HG03039 (cell line): ENCODE measurements at regions not wholly inside any gene's neighbourhood (a gene's known extent, or its start where the extent isn't known, plus 50 kb on each side); places are given as distances from the start of the nearest gene placed in this dataset.
"Not testable (repeated sequence)": the region's sequence is repeated elsewhere in the genome, so short reads cannot be mapped to it uniquely, and the experiment has no call there.

Experiments used
- ATAC-seq: cut with Tn5 transposase; IDR thresholded peaks from one replicate; pipeline ENCODE4 v1.9.1; 2021; ENCODE audit warnings: mild to moderate bottlenecking, moderate library complexity; ENCODE audit not compliant: unreplicated experiment

DNA sequence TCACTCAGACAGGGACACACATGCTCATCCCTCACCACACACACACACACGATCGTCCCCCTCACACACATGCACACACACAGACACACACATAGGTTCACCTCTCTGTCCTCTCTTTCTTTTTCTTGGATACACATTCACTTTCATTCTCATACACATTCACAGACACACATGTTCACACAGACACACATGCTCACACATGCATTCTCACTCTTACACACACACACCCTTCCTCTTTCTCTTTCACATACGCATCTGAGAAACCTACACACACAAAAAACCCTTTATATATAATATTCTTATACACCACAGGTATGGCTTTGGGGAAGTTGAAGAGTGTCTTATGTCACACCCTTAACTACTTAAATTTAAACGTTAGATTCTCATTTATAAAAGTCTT, 248.6 kb upstream of the RUNX1 start:
- no peak for ATAC-seq

DNA sequence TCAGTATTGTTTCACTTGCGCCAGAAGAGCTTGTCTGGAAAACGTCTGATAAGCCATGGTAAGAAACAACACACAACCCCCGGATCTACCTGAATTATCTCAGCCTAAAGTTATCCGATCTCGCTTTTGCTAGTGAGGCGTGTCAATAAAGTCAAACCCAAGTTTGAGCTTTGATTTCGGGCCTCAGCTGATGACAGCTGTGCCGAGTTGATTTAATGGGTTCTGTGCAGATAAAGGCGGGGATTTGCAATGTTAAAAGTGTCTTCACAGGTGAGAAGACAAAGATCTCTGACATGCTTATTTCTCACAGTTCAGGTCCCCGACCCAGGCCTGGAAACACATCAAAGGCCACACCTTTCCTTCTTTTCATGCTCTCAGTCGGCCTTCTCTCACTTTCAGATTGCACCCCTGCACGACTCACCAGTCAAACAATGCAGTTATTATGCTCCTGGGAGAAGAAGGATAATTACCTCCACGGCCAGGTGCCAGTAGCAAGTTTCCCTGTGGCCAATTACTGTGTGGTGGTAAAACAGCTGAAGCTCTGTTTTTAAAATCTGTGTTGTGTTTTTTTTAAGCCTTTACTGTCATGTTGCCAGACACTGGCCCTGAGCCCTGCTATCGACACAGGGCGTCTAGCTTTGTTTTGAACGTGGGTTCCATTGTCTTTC, 245.3 kb upstream of the RUNX1 start:
- ATAC-seq, result no peak

DNA sequence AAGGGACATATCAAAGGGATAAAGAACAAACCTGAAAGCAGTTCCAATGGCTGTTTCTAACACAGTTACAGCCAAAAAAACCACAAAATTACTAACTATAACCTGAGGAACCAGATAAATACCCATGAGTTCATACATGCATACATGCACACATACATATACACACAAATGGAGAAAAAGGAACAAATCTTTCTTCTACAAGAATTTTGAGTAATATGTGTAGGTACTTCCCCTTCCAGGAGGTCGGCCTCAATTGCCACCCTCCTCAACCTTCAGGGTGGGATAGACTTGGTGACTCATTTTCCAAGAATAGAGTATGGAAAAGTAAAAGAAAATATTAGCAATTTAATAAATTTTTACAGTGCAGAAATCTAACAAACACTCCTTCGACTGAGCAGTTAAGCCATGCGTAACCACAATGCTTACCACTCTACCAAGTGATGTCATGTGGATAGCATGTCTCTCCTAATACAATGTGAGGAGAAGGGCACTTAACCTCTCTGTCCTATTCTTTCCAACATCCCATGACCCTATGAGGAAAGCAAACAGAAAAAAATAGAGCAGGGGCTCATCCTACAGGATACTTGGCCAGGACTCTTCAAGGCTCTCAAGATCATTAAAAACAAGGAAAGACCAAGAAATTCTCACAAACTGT, 243.0 kb upstream of the RUNX1 start:
- no peak for ATAC-seq

GRCh38 chr21:35291034-35291433, 241.9 kb upstream of the RUNX1 start:
- ATAC-seq, result no peak

DNA sequence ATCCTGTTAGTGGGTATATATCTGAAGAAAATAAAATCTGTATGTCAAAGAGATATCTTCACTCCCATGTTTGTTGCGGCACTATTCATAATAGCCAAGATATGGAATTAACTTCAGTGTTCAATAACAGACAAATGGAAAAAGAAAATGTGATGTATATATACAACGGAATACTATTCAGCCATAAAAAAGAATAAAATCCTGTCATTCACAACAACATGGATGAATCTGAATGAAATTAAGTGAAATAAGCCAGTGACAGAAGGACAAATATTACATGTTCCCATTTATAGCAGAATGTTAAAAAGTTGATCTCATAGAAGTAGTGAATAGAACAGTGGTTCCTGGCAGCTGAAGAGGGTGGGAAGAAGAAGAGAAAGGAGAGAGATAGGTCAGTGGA, 239.1 kb upstream of the RUNX1 start:
- no peak for ATAC-seq

GRCh38 chr21:35284199-35284598, 235.1 kb upstream of the RUNX1 start:
- no peak for ATAC-seq

GRCh38 chr21:35282944-35283343, 233.8 kb upstream of the RUNX1 start:
- no peak for ATAC-seq

- ATAC-seq, result no peak
Measured at GRCh38 chr21:35281956-35282355, 232.9 kb upstream of the RUNX1 start.

DNA sequence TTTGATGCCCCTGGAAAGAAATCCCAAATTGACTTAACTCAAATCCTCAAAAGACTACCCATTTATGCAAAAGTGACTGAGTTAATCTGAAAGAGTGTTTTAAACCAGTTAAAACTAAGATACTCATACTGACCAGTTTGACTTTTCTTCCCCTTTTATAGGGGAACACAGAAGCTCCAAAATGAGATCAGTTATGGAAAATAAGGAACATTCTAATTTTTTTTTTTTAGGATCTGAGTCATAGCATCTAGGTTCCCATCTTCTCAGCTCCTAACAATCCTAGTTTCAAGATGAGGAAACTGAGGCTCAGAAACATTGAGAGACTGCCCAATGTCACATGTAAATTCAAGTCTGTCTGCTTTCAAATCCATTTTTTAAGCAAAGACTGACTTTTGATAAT, 231.1 kb upstream of the RUNX1 start:
- no peak for ATAC-seq

GRCh38 chr21:35275776-35276175, 226.7 kb upstream of the RUNX1 start:
- no peak for ATAC-seq

- ATAC-seq, result no peak
Measured at GRCh38 chr21:35274923-35275322, 225.8 kb upstream of the RUNX1 start.

DNA sequence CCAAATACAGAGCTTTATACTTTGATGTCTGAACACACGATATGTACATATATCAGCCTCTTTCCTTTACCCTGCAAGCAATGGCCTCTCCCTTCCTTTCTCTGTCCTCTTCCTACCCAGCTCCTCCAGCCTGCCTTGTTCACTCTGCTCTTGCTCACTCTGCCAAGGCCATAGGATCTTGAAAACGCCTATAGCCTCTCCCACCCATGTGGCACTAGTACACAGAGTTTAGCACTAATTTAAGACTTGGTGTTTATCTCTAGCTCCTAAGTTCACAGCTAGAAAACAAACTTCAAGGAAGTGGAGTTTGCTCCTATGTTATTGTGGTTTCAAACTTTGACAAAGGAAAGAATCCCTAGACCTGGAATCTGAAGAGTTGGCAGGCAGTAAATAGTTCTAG, 225.0 kb upstream of the RUNX1 start:
- no peak for ATAC-seq

- no peak for ATAC-seq
Measured at GRCh38 chr21:35273333-35273732, 224.2 kb upstream of the RUNX1 start.

DNA sequence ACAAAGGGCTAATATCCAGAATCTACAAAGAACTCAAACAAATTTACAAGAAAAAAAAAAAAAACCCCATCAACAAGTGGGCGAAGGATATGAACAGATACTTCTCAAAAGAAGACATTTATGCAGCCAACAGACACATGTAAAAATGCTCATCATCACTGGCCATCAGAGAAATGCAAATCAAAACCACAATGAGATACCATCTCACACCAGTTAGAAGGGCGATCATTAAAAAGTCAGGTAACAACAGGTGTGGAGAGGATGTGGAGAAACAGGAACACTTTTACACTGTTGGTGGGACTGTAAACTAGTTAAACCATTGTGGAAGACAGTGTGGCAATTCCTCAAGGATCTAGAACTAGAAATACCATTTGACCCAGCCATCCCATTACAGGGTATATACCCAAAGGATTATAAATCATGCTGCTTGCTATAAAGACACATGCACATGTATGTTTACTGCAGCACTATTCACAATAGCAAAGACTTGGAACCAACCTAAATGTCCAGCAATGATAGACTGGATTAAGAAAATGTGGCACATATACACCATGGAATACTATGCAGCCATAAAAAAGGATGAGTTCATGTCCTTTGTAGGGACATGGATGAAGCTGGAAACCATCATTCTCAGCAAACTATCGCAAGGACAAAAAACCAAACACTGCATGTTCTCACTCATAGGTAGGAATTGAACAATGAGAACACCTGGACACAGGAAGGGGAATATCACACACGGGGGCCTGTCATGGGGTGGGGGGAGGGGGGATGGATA, 222.4 kb upstream of the RUNX1 start:
- not testable (repeated sequence) for ATAC-seq

DNA sequence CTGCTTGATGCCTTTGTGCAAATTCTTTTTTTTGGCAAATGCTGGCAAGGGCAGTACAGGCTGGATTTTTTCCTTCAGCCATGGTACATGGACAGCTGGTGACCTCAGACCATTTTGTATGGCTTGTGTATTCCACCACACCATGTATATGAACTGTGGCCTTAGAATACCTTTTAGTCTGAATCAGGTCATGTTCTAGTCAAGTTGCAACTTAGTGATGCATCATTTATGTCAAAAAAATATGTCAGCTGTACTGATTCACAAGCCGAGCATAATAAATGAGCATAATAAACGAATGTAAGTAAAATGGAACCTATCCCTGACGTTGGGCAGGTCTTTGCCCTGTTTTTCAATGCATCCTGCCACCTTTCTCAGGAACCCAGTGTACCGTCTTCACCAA, 219.7 kb upstream of the RUNX1 start:
- no peak for ATAC-seq

GRCh38 chr21:35268261-35268660, 219.2 kb upstream of the RUNX1 start:
- no peak for ATAC-seq

GRCh38 chr21:35266546-35266945, 217.4 kb upstream of the RUNX1 start:
- ATAC-seq, result no peak

GRCh38 chr21:35265170-35265877, 216.2 kb upstream of the RUNX1 start:
- ATAC-seq, result no peak

DNA sequence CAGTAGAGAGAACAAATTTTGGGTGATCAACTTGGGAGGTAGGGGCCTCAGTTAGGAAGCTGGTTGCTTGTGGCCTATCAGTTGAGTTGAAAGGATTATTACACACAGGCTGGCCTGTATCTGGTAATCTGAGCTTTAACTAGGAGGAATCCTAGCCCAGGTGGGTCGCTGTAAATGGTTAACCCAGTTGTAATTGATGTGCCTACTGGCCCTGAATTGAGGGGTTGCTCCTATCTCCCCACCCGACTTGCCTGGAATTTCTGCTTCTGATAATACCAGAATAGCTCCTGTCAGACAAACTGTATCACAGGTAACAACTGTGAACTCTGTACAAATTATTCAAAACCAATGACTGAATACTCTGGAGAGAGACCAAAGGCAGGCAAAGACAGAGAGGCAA, 210.4 kb upstream of the RUNX1 start:
- ATAC-seq, result no peak

GRCh38 chr21:35258521-35258920, 209.4 kb upstream of the RUNX1 start:
- no peak for ATAC-seq

- no peak for ATAC-seq
Measured at GRCh38 chr21:35257413-35257812, 208.3 kb upstream of the RUNX1 start.
